ENCODE measurements at regions not wholly inside any gene's neighbourhood (a gene's known extent, or its start where the extent isn't known, plus 50 kb on each side); places are given as distances from the start of the nearest gene placed in this dataset.
A peak's percentile ranks its signal among the peaks of the same experiment; 100 is the strongest.

DNA sequence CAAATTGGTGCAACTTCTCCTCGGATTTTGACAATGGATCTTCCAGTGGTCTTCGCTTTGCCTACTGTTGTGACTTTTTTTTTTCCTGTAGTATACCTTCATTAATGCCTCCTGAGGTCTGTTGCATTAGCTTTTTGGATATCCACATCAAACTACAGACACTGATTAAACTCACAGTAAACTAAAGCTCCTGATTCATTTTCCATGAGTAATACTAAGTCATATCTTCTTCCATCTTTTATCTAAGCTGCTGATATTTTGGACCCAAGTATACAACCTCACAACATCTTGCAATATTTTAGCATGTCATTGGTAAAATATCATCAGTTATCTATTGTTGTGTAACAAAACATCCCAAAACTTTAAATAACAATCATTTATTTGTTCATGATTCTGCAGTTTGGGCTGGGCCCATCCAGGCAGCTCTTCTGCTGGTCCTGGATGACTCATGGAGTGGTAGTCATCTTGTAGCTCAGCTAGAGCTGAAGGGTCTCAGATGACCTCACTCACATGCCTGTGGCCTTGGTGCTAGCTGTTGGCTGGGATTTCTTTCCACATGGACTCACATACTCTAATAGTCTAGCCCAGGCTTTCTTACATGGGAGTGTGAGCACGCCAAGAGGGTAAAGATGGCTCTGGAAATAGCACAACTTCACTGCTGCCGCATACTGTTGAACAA lies 78.3 kb upstream of the SRSF6 start:
- no peaks in the 10 kb centered on the region for H3K4me1 Mint-ChIP-seq (ENCODE audit: unreplicated experiment)
- H3K36me3 Mint-ChIP-seq (ENCODE audit: low read depth, unreplicated experiment), result no peaks in the 10 kb centered on the region
- no peak for DNase-seq (ENCODE audit: low spot score)
- TF ChIP-seq, protein P1, sequence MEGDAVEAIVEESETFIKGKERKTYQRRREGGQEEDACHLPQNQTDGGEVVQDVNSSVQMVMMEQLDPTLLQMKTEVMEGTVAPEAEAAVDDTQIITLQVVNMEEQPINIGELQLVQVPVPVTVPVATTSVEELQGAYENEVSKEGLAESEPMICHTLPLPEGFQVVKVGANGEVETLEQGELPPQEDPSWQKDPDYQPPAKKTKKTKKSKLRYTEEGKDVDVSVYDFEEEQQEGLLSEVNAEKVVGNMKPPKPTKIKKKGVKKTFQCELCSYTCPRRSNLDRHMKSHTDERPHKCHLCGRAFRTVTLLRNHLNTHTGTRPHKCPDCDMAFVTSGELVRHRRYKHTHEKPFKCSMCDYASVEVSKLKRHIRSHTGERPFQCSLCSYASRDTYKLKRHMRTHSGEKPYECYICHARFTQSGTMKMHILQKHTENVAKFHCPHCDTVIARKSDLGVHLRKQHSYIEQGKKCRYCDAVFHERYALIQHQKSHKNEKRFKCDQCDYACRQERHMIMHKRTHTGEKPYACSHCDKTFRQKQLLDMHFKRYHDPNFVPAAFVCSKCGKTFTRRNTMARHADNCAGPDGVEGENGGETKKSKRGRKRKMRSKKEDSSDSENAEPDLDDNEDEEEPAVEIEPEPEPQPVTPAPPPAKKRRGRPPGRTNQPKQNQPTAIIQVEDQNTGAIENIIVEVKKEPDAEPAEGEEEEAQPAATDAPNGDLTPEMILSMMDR (IDR thresholded peaks at IDR 0.05; ENCODE audit: unreplicated experiment), result no peak
- no peak overlapping the region for H3K4me3 Mint-ChIP-seq (ENCODE audit: unreplicated experiment)
- peaks cover 3% of the 10 kb centered on the region for H3K27me3 Mint-ChIP-seq (ENCODE audit: unreplicated experiment)
- H3K9me3 Mint-ChIP-seq (ENCODE audit: unreplicated experiment), result peaks cover 29% of the 10 kb centered on the region
- no peak overlapping the region for H3K27ac Mint-ChIP-seq (ENCODE audit: unreplicated experiment)

DNA sequence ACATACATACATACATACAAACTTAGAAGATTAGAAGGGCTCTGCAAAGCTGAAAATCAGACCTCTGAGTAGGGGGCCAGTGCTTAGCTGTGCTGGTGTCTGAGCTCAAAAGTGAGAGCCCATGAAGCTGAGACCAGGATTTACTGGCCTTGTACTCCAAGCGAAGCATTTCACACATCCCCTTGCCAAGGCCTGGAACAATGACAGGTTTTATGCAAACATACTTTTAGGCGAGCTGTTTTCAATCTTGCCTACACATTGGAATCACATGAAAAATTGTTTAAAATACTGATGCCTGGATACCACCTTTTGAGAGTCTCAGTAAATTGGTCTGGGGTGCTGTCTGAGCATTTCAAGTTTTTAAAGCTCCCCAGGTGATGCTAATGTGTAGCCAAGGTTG lies 80.9 kb upstream of the SRSF6 start:
- no peak for DNase-seq (ENCODE audit: low spot score)
- no peak overlapping the region for H3K4me3 Mint-ChIP-seq (ENCODE audit: unreplicated experiment)
- H3K4me1 Mint-ChIP-seq (ENCODE audit: unreplicated experiment), result no peaks in the 10 kb centered on the region
- H3K27me3 Mint-ChIP-seq (ENCODE audit: unreplicated experiment), result peaks cover 2% of the 10 kb centered on the region
- TF ChIP-seq, protein P1 (IDR thresholded peaks at IDR 0.05; ENCODE audit: unreplicated experiment), result no peak
- peaks cover 14% of the 10 kb centered on the region for H3K9me3 Mint-ChIP-seq (ENCODE audit: unreplicated experiment)
- H3K36me3 Mint-ChIP-seq (ENCODE audit: low read depth, unreplicated experiment), result no peaks in the 10 kb centered on the region
- H3K27ac Mint-ChIP-seq (ENCODE audit: unreplicated experiment), result no peak overlapping the region

DNA sequence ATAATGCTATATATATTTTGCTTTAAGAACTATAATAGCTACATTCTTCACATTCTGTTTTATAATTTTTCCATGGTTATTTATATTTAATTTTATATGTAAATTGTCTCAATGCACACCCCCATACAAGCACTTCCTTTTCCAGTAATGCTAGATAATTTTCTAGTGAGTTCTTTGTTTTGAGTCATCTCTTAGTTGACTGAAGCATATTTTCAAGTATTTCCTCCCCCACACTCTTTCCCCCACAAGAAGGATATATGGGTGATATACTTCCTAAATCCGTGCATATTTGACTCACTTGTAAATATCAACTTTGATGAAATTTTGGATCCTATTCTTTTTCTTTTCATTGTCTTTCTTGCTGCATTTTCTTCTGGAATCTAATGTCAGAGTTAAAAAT lies 82.1 kb upstream of the SRSF6 start:
- Mint-ChIP-seq H3K4me3 (ENCODE audit: unreplicated experiment) (no peak overlapping the region), H3K27me3 (ENCODE audit: unreplicated experiment) (peaks cover 2% of the 10 kb centered on the region), H3K27ac (ENCODE audit: unreplicated experiment) (no peak overlapping the region), H3K36me3 (ENCODE audit: low read depth, unreplicated experiment) (no peaks in the 10 kb centered on the region), H3K4me1 (ENCODE audit: unreplicated experiment) (no peaks in the 10 kb centered on the region), H3K9me3 (ENCODE audit: unreplicated experiment) (peaks cover 14% of the 10 kb centered on the region)
- TF ChIP-seq, protein P1 (IDR thresholded peaks at IDR 0.05; ENCODE audit: unreplicated experiment), result no peak
- no peak for DNase-seq (ENCODE audit: low spot score)

DNA sequence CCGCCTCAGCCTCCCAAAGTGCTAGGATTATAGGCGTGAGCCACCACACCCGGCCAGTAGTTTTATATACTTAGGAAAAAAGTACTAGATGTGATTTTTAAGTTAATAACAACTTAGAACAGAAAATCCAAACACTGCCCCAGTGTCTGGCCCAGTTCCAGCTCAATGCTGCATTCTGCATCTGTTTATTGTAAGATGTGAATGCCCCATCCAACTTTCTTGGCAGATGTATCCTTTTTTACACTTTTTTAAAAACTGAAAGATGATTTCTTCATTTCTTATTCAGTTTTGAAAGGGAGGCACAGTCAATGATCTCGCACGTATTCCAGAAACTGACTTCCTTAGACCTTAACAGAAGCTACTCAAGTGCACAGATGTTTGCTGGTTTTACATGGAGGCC lies 85.6 kb upstream of the SRSF6 start:
- Mint-ChIP-seq H3K27ac (ENCODE audit: unreplicated experiment) (no peak overlapping the region), H3K4me1 (ENCODE audit: unreplicated experiment) (no peaks in the 10 kb centered on the region), H3K4me3 (ENCODE audit: unreplicated experiment) (no peak overlapping the region), H3K9me3 (ENCODE audit: unreplicated experiment) (peaks cover 11% of the 10 kb centered on the region), H3K36me3 (ENCODE audit: low read depth, unreplicated experiment) (no peaks in the 10 kb centered on the region), H3K27me3 (ENCODE audit: unreplicated experiment) (peaks cover 2% of the 10 kb centered on the region)
- DNase-seq (ENCODE audit: low spot score), result no peak
- TF ChIP-seq, protein P1 (IDR thresholded peaks at IDR 0.05; ENCODE audit: unreplicated experiment), result no peak

DNA sequence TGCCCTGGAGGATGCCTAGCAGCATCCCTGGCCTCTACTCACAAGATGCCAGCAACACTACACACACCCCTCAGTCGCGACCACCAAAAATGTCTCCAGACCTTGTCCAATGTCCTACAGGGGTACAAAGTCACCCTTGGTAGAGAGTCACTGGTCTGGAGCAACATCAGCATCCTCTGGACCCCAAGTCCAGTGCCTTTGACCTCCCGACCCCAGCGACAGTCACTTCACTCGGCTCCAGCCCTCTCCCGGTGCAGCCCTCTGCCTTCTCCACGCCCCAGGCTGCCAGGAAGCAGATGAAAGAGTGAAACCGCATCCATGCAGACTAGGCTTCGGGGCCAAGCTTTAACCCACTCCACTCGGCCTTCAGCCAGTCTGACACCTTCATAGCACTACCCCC lies 92.0 kb upstream of the SRSF6 start:
- no peak for DNase-seq (ENCODE audit: low spot score)
- H3K27ac Mint-ChIP-seq (ENCODE audit: unreplicated experiment), result no peak overlapping the region
- TF ChIP-seq, protein P1 (IDR thresholded peaks at IDR 0.05; ENCODE audit: unreplicated experiment), result no peak
- H3K36me3 Mint-ChIP-seq (ENCODE audit: low read depth, unreplicated experiment), result peaks cover 13% of the 10 kb centered on the region
- H3K27me3 Mint-ChIP-seq (ENCODE audit: unreplicated experiment), result peaks cover 13% of the 10 kb centered on the region
- peak overlapping the region; percentile 65 for H3K4me3 Mint-ChIP-seq (ENCODE audit: unreplicated experiment)
- no peaks in the 10 kb centered on the region for H3K4me1 Mint-ChIP-seq (ENCODE audit: unreplicated experiment)
- H3K9me3 Mint-ChIP-seq (ENCODE audit: unreplicated experiment), result peaks cover 40% of the 10 kb centered on the region

All from endothelial cell (in vitro differentiated cells).